ENCODE measurements at regions not wholly inside any gene's neighbourhood (a gene's known extent, or its start where the extent isn't known, plus 50 kb on each side); places are given as distances from the start of the nearest gene placed in this dataset.
"Not testable (repeated sequence)": the region's sequence is repeated elsewhere in the genome, so short reads cannot be mapped to it uniquely, and the experiment has no call there.

DNA sequence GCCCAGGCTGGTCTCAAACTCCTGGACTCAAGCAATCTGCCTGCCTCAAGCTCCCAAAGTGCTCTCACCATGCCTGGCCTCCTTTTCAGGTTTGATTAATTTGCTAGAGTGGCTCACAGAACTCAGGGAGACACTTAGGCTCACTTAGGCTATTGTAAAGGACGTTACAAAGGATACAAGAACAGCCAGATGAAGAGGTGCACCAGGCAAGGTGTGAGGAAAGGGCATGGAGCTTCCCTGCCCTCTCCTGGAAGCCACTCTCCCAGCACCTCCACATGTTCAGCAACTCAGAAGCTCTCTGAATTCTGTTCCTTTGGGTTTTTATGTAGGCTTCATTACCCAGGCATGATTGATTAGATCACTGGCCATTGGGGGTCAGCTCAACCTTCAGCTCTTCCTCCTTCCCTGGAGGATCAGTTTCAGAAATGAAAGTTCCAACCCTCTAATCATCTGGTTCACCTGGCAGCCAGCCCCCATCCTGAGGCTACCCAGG, 78.7 kb upstream of the RGPD5 start:
- H3K4me2 ChIP-seq (ENCODE audit: low read depth, low read length, poor library complexity, severe bottlenecking) = no peak overlapping the region
- H3F3A ChIP-seq (ENCODE audit: low read depth) = no peaks in the 10 kb centered on the region
- H3K9ac ChIP-seq (ENCODE audit: low read depth, low read length, poor library complexity, severe bottlenecking) = no peak overlapping the region
- no peaks in the 10 kb centered on the region for H3K36me3 ChIP-seq (ENCODE audit: insufficient read depth, low read length)
- no peaks in the 10 kb centered on the region for H4K20me1 ChIP-seq (ENCODE audit: insufficient read depth, low read length, poor library complexity, severe bottlenecking)
- no peaks in the 10 kb centered on the region for H3K9me2 ChIP-seq (replicated peaks; ENCODE audit: low read depth, low read length)
- no peaks in the 10 kb centered on the region for H3K27me3 ChIP-seq (ENCODE audit: insufficient read depth, low read length, poor library complexity, severe bottlenecking)
- TF ChIP-seq, protein P1, sequence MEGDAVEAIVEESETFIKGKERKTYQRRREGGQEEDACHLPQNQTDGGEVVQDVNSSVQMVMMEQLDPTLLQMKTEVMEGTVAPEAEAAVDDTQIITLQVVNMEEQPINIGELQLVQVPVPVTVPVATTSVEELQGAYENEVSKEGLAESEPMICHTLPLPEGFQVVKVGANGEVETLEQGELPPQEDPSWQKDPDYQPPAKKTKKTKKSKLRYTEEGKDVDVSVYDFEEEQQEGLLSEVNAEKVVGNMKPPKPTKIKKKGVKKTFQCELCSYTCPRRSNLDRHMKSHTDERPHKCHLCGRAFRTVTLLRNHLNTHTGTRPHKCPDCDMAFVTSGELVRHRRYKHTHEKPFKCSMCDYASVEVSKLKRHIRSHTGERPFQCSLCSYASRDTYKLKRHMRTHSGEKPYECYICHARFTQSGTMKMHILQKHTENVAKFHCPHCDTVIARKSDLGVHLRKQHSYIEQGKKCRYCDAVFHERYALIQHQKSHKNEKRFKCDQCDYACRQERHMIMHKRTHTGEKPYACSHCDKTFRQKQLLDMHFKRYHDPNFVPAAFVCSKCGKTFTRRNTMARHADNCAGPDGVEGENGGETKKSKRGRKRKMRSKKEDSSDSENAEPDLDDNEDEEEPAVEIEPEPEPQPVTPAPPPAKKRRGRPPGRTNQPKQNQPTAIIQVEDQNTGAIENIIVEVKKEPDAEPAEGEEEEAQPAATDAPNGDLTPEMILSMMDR (conservative IDR thresholded peaks at IDR 0.05; ENCODE audit: low read length) = no peak
- TF ChIP-seq EZH2phosphoT487 (IDR thresholded peaks at IDR 0.05; ENCODE audit: borderline replicate concordance) = no peak
- no peak overlapping the region for H2AFZ ChIP-seq (ENCODE audit: low read length)
- H3K79me2 ChIP-seq (ENCODE audit: insufficient read depth, low read length) = no peaks in the 10 kb centered on the region
- H3K9me3 ChIP-seq (ENCODE audit: insufficient read depth, low read depth, low read length) = no peaks in the 10 kb centered on the region
- no peak overlapping the region for H3K4me3 ChIP-seq (ENCODE audit: low read length, poor library complexity, severe bottlenecking)
- no peaks in the 10 kb centered on the region for H3K4me1 ChIP-seq (ENCODE audit: insufficient read depth, low read length, poor library complexity, severe bottlenecking)

DNA sequence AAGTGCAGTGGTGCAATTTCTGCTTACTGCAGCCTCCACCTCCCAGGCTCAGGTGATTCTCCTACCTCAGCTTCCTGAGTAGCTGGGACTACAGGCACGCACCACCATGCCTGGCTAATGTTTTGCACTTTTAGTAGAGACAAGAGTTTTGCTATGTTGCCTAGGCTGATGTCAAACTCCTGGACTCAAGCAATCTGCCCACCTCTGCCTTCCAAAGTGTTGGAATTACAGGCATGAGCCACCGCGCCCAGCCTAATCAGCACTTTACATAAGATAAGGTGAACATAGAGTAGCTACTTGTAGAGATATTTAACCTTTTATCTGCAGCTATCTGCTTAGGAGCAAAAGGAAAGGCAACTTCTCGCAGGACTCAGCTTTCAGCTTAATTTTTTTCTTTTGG, 77.5 kb upstream of the RGPD5 start:
- H3K9me2 ChIP-seq (replicated peaks; ENCODE audit: low read depth, low read length); H3K4me2 ChIP-seq (ENCODE audit: low read depth, low read length, poor library complexity, severe bottlenecking); H2AFZ ChIP-seq (ENCODE audit: low read length); H3K36me3 ChIP-seq (ENCODE audit: insufficient read depth, low read length); H3K79me2 ChIP-seq (ENCODE audit: insufficient read depth, low read length); H3K9ac ChIP-seq (ENCODE audit: low read depth, low read length, poor library complexity, severe bottlenecking); H3K27me3 ChIP-seq (ENCODE audit: insufficient read depth, low read length, poor library complexity, severe bottlenecking); H3K4me1 ChIP-seq (ENCODE audit: insufficient read depth, low read length, poor library complexity, severe bottlenecking); H4K20me1 ChIP-seq (ENCODE audit: insufficient read depth, low read length, poor library complexity, severe bottlenecking); H3F3A ChIP-seq (ENCODE audit: low read depth); H3K4me3 ChIP-seq (ENCODE audit: low read length, poor library complexity, severe bottlenecking); H3K9me3 ChIP-seq (ENCODE audit: insufficient read depth, low read depth, low read length): not testable (repeated sequence)

DNA sequence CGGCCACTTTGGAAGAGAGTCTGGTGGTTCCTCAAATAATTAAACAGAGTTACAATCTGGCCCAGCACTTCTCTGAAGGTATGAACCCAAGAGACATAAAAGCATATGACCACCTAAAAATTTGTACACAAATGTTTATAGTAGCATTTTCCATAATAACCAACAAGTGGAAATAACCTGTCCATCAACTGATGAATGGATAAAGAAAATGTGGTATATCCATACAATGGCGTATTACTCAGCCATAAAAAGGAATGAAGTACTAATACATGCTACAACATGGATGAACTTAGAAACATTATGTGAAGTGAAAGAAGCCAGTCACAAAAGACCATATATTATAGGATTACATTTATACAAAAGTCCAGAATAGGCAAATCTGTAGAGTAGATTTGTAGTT, 76.0 kb upstream of the RGPD5 start:
- no peaks in the 10 kb centered on the region for H3K9me2 ChIP-seq (replicated peaks; ENCODE audit: low read depth, low read length)
- no peaks in the 10 kb centered on the region for H3K9me3 ChIP-seq (ENCODE audit: insufficient read depth, low read depth, low read length)
- TF ChIP-seq, protein P1 (conservative IDR thresholded peaks at IDR 0.05; ENCODE audit: low read length) = no peak
- TF ChIP-seq EZH2phosphoT487 (IDR thresholded peaks at IDR 0.05; ENCODE audit: borderline replicate concordance) = no peak
- no peaks in the 10 kb centered on the region for H3K27me3 ChIP-seq (ENCODE audit: insufficient read depth, low read length, poor library complexity, severe bottlenecking)
- H3K4me1 ChIP-seq (ENCODE audit: insufficient read depth, low read length, poor library complexity, severe bottlenecking) = no peaks in the 10 kb centered on the region
- no peaks in the 10 kb centered on the region for H3K36me3 ChIP-seq (ENCODE audit: insufficient read depth, low read length)
- no peaks in the 10 kb centered on the region for H4K20me1 ChIP-seq (ENCODE audit: insufficient read depth, low read length, poor library complexity, severe bottlenecking)
- H3K9ac ChIP-seq (ENCODE audit: low read depth, low read length, poor library complexity, severe bottlenecking) = no peak overlapping the region
- H3F3A ChIP-seq (ENCODE audit: low read depth) = no peaks in the 10 kb centered on the region
- H2AFZ ChIP-seq (ENCODE audit: low read length) = no peak overlapping the region
- no peak overlapping the region for H3K4me3 ChIP-seq (ENCODE audit: low read length, poor library complexity, severe bottlenecking)
- H3K4me2 ChIP-seq (ENCODE audit: low read depth, low read length, poor library complexity, severe bottlenecking) = no peak overlapping the region
- H3K79me2 ChIP-seq (ENCODE audit: insufficient read depth, low read length) = no peaks in the 10 kb centered on the region

DNA sequence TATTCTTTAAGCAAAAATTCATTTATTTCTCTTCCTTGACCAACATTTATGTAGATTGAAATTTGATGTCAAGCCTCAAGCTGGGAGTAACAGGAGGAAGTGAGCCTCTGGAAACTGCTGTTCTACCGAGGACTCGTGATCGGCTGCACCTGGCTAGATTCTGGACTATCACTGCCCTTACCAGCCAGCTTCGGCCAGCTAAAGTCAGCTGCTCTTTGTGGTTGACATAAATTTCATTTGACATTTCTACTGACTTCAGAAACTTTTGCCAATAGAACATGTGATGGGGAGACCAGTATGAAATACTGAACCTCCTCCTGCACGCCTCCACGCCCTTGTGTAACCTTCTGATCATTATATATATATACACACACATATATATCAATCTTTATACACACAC, 74.2 kb upstream of the RGPD5 start:
- Histone ChIP-seq H3K9ac (ENCODE audit: low read depth, low read length, poor library complexity, severe bottlenecking) (no peak overlapping the region), H3K4me1 (ENCODE audit: insufficient read depth, low read length, poor library complexity, severe bottlenecking) (no peaks in the 10 kb centered on the region), H4K20me1 (ENCODE audit: insufficient read depth, low read length, poor library complexity, severe bottlenecking) (no peaks in the 10 kb centered on the region), H3K9me3 (ENCODE audit: insufficient read depth, low read depth, low read length) (no peaks in the 10 kb centered on the region), H2AFZ (ENCODE audit: low read length) (no peak overlapping the region), H3K4me3 (ENCODE audit: low read length, poor library complexity, severe bottlenecking) (no peak overlapping the region), H3F3A (ENCODE audit: low read depth) (no peaks in the 10 kb centered on the region), H3K9me2 (replicated peaks; ENCODE audit: low read depth, low read length) (no peaks in the 10 kb centered on the region), H3K27me3 (ENCODE audit: insufficient read depth, low read length, poor library complexity, severe bottlenecking) (no peaks in the 10 kb centered on the region), H3K4me2 (ENCODE audit: low read depth, low read length, poor library complexity, severe bottlenecking) (no peak overlapping the region), H3K36me3 (ENCODE audit: insufficient read depth, low read length) (no peaks in the 10 kb centered on the region), H3K79me2 (ENCODE audit: insufficient read depth, low read length) (no peaks in the 10 kb centered on the region)
- TF ChIP-seq, protein P1 (conservative IDR thresholded peaks at IDR 0.05; ENCODE audit: low read length) = no peak
- no peak for TF ChIP-seq EZH2phosphoT487 (IDR thresholded peaks at IDR 0.05; ENCODE audit: borderline replicate concordance)

Measured in Loucy (cell line).